ENCODE measurements at regions not wholly inside any gene's neighbourhood (a gene's known extent, or its start where the extent isn't known, plus 50 kb on each side); places are given as distances from the start of the nearest gene placed in this dataset.

DNA sequence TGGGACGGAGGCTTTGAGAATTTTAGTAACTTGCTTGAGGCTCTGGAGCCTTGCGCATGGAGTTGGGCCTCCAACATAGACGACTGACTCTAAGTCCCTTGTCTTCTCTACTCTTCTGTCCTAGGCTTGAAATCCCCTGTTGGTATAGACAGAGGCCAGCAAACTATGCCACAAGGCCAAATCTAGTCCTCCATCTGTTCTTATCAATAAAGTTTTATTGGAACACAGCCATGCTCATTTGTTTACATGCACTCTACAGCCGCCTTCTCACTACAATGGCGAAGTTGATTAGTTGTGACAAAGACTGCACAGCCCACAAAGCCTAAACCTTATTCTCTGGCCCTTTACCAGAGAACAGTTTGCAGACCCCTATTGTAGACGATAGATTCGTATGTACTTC lies 174.1 kb upstream of the ZFP64 start:
- no peak overlapping the region for H3K4me3 ChIP-seq (replicated peaks in 1 of 2; ENCODE audit: low read depth in 2 of 2, low read length in 2 of 2)
- no peak for DNase-seq (ENCODE audit: low read depth in 2 of 2)
- TF ChIP-seq, protein P1, sequence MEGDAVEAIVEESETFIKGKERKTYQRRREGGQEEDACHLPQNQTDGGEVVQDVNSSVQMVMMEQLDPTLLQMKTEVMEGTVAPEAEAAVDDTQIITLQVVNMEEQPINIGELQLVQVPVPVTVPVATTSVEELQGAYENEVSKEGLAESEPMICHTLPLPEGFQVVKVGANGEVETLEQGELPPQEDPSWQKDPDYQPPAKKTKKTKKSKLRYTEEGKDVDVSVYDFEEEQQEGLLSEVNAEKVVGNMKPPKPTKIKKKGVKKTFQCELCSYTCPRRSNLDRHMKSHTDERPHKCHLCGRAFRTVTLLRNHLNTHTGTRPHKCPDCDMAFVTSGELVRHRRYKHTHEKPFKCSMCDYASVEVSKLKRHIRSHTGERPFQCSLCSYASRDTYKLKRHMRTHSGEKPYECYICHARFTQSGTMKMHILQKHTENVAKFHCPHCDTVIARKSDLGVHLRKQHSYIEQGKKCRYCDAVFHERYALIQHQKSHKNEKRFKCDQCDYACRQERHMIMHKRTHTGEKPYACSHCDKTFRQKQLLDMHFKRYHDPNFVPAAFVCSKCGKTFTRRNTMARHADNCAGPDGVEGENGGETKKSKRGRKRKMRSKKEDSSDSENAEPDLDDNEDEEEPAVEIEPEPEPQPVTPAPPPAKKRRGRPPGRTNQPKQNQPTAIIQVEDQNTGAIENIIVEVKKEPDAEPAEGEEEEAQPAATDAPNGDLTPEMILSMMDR (IDR thresholded peaks at IDR 0.05; ENCODE audit: low read depth, low read length): no peak

DNA sequence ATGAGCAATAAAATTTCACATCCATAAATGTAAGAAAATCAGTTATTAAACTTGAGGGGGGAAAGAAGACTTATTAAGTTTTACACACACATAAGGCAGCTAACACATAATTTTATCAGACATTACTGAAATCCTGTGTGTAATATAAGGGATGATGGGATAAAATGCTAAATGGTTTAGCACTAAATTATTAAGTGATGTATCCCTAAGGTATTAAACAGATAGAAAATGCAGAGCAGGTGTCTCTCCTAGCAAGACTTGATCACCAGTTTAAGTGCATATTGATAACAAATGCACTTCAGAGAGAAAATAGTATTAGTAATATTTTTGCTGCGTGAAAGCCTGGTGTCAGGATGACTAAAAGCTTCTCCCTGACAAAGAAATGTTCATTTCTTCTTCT lies 172.8 kb upstream of the ZFP64 start:
- DNase-seq (ENCODE audit: low read depth in 2 of 2): no peak
- H3K4me3 ChIP-seq (replicated peaks in 1 of 2; ENCODE audit: low read depth in 2 of 2, low read length in 2 of 2): no peak overlapping the region
- TF ChIP-seq, protein P1 (IDR thresholded peaks at IDR 0.05; ENCODE audit: low read depth, low read length): no peak

DNA sequence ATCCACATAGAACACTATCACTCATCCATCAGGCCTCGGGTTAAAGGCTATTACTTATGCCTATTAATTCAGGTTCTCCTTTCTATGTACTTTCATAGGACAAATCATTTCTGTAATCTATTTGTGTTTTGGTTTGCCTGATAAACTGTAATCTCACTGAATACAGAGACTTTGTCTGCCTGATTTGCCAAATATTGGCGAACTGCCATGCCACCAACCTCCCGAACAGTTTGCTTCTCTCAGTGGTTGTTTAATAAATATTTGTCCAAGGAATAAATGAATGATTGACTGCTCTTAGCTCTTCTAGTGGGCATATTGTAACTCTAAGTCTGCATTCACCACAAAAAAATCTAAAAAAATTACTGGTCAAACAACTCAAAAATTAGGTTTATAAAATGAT lies 170.1 kb upstream of the ZFP64 start:
- no peak for DNase-seq (ENCODE audit: low read depth in 2 of 2)
- H3K4me3 ChIP-seq (replicated peaks in 1 of 2; ENCODE audit: low read depth in 2 of 2, low read length in 2 of 2): no peak overlapping the region
- TF ChIP-seq, protein P1 (IDR thresholded peaks at IDR 0.05; ENCODE audit: low read depth, low read length): no peak

DNA sequence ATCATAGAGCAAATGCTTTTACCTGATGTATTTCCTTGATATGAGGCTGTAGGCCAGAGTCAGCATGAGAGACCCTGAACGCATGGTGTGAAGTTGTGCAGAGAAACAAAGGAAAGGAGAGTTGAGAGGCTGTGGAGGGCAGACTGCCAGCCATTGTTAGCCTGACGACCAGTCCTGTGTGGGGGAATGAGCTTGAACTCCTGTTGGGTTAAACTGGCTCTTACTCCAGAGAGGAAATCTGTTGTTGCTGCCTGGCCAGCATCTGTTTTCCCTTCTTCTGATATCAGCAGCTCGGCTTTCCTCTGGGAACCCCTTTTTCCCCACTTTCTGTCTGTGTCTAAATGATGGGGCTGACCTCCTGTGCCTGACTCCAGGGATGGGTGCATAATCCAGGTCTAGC lies 158.2 kb upstream of the ZFP64 start:
- DNase-seq (ENCODE audit: low read depth in 2 of 2): no peak
- TF ChIP-seq, protein P1 (IDR thresholded peaks at IDR 0.05; ENCODE audit: low read depth, low read length): no peak
- no peak overlapping the region for H3K4me3 ChIP-seq (replicated peaks in 1 of 2; ENCODE audit: low read depth in 2 of 2, low read length in 2 of 2)

DNA sequence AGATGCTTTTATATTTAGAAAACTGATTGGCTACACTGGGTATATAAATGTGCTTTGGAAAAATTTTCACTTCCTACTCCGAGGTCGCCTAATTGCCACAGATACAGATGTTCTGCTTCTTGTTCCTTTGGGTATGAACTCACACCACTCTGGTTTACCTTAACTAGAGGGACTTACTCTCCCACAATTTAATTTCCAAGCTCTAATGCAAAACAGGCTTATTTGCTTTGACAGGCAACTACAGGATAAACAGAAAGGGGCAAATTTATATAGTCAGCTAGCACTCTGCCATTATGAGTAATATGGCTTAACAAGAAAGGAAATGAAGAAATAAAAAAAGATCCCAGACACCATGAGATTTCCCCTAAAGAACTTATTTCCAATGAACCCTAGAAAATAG lies 156.9 kb upstream of the ZFP64 start:
- TF ChIP-seq, protein P1 (IDR thresholded peaks at IDR 0.05; ENCODE audit: low read depth, low read length): no peak
- H3K4me3 ChIP-seq (replicated peaks in 1 of 2; ENCODE audit: low read depth in 2 of 2, low read length in 2 of 2): no peak overlapping the region
- DNase-seq (ENCODE audit: low read depth in 2 of 2): no peak

DNA sequence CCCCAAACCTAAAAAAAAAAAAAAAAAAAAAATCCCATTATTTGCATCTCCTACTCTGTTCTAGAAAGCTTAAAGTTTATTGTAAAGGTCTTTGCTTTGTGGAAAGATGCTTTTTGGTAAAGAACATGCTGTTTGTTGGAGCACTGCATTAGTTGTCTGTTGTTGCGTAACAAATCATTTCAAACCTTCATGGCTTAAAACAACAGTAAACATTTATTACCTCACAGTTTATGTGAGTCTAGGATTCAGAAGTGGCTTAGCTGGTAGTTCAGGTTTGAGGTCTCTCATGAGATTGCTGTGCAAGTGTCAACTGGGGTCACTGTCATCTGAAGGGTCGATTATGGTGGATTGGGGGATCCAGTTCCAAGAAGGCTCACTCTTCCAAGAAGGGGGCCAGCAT lies 155.2 kb upstream of the ZFP64 start:
- DNase-seq (ENCODE audit: low read depth in 2 of 2): no peak
- H3K4me3 ChIP-seq (replicated peaks in 1 of 2; ENCODE audit: low read depth in 2 of 2, low read length in 2 of 2): no peak overlapping the region
- TF ChIP-seq, protein P1 (IDR thresholded peaks at IDR 0.05; ENCODE audit: low read depth, low read length): no peak

DNA sequence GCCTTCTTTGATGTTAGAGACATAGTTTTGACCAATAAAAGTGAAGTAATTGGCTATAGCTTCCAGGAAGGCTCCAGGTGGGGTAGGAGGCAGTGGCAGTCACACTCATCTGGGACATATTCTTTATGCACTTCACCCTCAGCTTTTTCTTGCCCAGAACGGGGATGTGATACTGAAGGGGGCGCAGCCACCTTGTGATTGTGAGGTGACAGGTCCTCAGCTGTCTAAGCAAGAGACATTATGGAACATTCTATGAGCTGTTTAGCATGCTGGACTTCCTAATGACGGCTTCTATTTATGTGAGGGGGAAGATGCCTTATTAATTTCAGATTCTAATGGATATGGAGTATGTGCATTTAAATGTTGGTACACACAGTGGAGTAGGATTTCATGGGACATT lies 151.3 kb upstream of the ZFP64 start:
- no peak overlapping the region for H3K4me3 ChIP-seq (replicated peaks in 1 of 2; ENCODE audit: low read depth in 2 of 2, low read length in 2 of 2)
- TF ChIP-seq, protein P1 (IDR thresholded peaks at IDR 0.05; ENCODE audit: low read depth, low read length): no peak
- no peak for DNase-seq (ENCODE audit: low read depth in 2 of 2)
